GM21515 (cell line): ENCODE measurements at regions not wholly inside any gene's neighbourhood (a gene's known extent, or its start where the extent isn't known, plus 50 kb on each side); places are given as distances from the start of the nearest gene placed in this dataset.

Experiments
- ATAC-seq: cut with Tn5 transposase; IDR thresholded peaks from one replicate; pipeline ENCODE4 v1.9.1; 2021; ENCODE audit not compliant: unreplicated experiment

- no peak for ATAC-seq
Measured at GRCh38 chr9:120018550-120018949, 561.4 kb downstream of the CDK5RAP2 start.

- no peak for ATAC-seq
Measured at GRCh38 chr9:120018037-120018436, 561.9 kb downstream of the CDK5RAP2 start.

GRCh38 chr9:120016231-120016630, 563.7 kb downstream of the CDK5RAP2 start:
- no peak for ATAC-seq

GRCh38 chr9:120014796-120015195, 565.2 kb downstream of the CDK5RAP2 start:
- ATAC-seq = no peak

- ATAC-seq = no peak
Measured at GRCh38 chr9:120009856-120010255, 570.1 kb downstream of the CDK5RAP2 start.

GRCh38 chr9:120001536-120001935, 578.4 kb downstream of the CDK5RAP2 start:
- no peak for ATAC-seq

- ATAC-seq = no peak
Measured at GRCh38 chr9:119998614-119999013, 581.4 kb downstream of the CDK5RAP2 start.

- ATAC-seq = no peak
Measured at GRCh38 chr9:119991797-119992196, 588.2 kb downstream of the CDK5RAP2 start.

- no peak for ATAC-seq
Measured at GRCh38 chr9:119986713-119987112, 593.3 kb downstream of the CDK5RAP2 start.

- ATAC-seq = no peak
Measured at GRCh38 chr9:119986205-119986604, 593.8 kb downstream of the CDK5RAP2 start.

- ATAC-seq = no peak
Measured at GRCh38 chr9:119974026-119974425, 604.8 kb upstream of the BRINP1 start.

GRCh38 chr9:119968836-119969707, 599.8 kb upstream of the BRINP1 start:
- ATAC-seq = peak; percentile 90

- no peak for ATAC-seq
Measured at GRCh38 chr9:119967867-119968535, 598.8 kb upstream of the BRINP1 start.

GRCh38 chr9:119963798-119964372, 594.6 kb upstream of the BRINP1 start:
- ATAC-seq = no peak

- no peak for ATAC-seq
Measured at GRCh38 chr9:119963258-119963797, 594.1 kb upstream of the BRINP1 start.

- ATAC-seq = no peak
Measured at GRCh38 chr9:119961774-119962424, 592.7 kb upstream of the BRINP1 start.

- no peak for ATAC-seq
Measured at GRCh38 chr9:119959846-119960545, 590.8 kb upstream of the BRINP1 start.

GRCh38 chr9:119956111-119956510, 586.9 kb upstream of the BRINP1 start:
- ATAC-seq = no peak

- no peak for ATAC-seq
Measured at GRCh38 chr9:119955276-119955675, 586.0 kb upstream of the BRINP1 start.

GRCh38 chr9:119951591-119951990, 582.4 kb upstream of the BRINP1 start:
- no peak for ATAC-seq

- ATAC-seq = no peak
Measured at GRCh38 chr9:119951090-119951489, 581.9 kb upstream of the BRINP1 start.
